A673 (cell line): ENCODE measurements at regions not wholly inside any gene's neighbourhood (a gene's known extent, or its start where the extent isn't known, plus 50 kb on each side); places are given as distances from the start of the nearest gene placed in this dataset.
"Not testable (repeated sequence)": the region's sequence is repeated elsewhere in the genome, so short reads cannot be mapped to it uniquely, and the experiment has no call there.

Experiments
- BruUV-seq: library from RNA; stranded (reverse); fragments of 400-500 nt; replicated peaks from 2 replicates; lab custom pipeline; 2021; lab: Mats Ljungman, UMichigan
- CTCF ChIA-PET: fragments of 300-600 bp; sonication (Branson Sonifier 250); formaldehyde crosslinking; loops from one replicate; lab custom pipeline; 2022; ENCODE audit warnings: antibody characterized with exemption; lab: Charles Lee
- POLR2A ChIA-PET: fragments of 300-600 bp; sonication (Branson Sonifier 250); formaldehyde crosslinking; loops from one replicate; lab custom pipeline; 2022; ENCODE audit warnings: antibody characterized with exemption; ENCODE audit not compliant: low non-redundant PET; lab: Charles Lee
- DNase-seq: peaks from one replicate; pipeline ENCODE4 v3.0.0-alpha.2; 2015; ENCODE audit warnings: low spot score
- H3K27ac ChIP-seq: fragments of 200-600 bp; sonication (generic); 2 replicates; pipeline ENCODE4 v1.5.1; 2016; ENCODE audit warnings: mixed run types, low read depth, mild to moderate bottlenecking, mixed read lengths, antibody characterized with exemption, low read length; ENCODE audit not compliant: poor library complexity, severe bottlenecking
- H3K27me3 ChIP-seq: fragments of 200-600 bp; sonication (generic); replicated peaks from 2 replicates; pipeline ENCODE4 v1.6.1; 2017; ENCODE audit warnings: mixed run types, low read depth, mild to moderate bottlenecking, mixed read lengths, antibody characterized with exemption, low read length; ENCODE audit not compliant: insufficient read depth, poor library complexity
- H3K36me3 ChIP-seq: fragments of 200-600 bp; sonication (generic); 2 replicates; pipeline ENCODE4 v1.6.1; 2016; ENCODE audit warnings: mixed run types, mild to moderate bottlenecking, mixed read lengths, antibody characterized with exemption, low read length; ENCODE audit not compliant: insufficient read depth, poor library complexity, severe bottlenecking
- H3K4me1 ChIP-seq: fragments of 200-600 bp; sonication (generic); 2 replicates; pipeline ENCODE4 v1.6.1; 2017; ENCODE audit warnings: mixed run types, mild to moderate bottlenecking, mixed read lengths, antibody characterized with exemption, low read length; ENCODE audit not compliant: insufficient read depth, poor library complexity, severe bottlenecking
- H3K4me3 ChIP-seq: fragments of 200-600 bp; sonication (generic); 2 replicates; pipeline ENCODE4 v1.5.1; 2016; ENCODE audit warnings: low read depth, mixed run types, mild to moderate bottlenecking, mixed read lengths, low read length; ENCODE audit not compliant: poor library complexity, severe bottlenecking
- H3K9me3 ChIP-seq: fragments of 200-600 bp; sonication (generic); 2 replicates; pipeline ENCODE4 v1.6.1; 2016; ENCODE audit warnings: mixed run types, low read depth, mild to moderate bottlenecking, mixed read lengths, antibody characterized with exemption, low read length; ENCODE audit not compliant: poor library complexity, severe bottlenecking
- EZH2 ChIP-seq: fragments of 200-600 bp; sonication (generic); IDR thresholded peaks from 2 replicates; pipeline ENCODE4 v1.6.1; 2017; ENCODE audit warnings: borderline replicate concordance, low read depth, mild to moderate bottlenecking, mixed read lengths, antibody characterized with exemption, low read length; ENCODE audit not compliant: poor library complexity, severe bottlenecking
- intact Hi-C: fragments of 100-400 bp; cut with micrococcal nuclease; formaldehyde crosslinking; loops from one replicate; pipeline ENCODE4 v1.10.0; 2022; ENCODE audit not compliant: unreplicated experiment
- TF ChIP-seq, protein P1 (sequence below): fragments of 300-800, 200-600 bp; sonication (generic); conservative IDR thresholded peaks from 2 replicates; pipeline ENCODE4 v1.5.1; 2017; ENCODE audit warnings: low read depth, mild to moderate bottlenecking, antibody characterized with exemption, low read length, moderate library complexity, mixed read lengths

DNA sequence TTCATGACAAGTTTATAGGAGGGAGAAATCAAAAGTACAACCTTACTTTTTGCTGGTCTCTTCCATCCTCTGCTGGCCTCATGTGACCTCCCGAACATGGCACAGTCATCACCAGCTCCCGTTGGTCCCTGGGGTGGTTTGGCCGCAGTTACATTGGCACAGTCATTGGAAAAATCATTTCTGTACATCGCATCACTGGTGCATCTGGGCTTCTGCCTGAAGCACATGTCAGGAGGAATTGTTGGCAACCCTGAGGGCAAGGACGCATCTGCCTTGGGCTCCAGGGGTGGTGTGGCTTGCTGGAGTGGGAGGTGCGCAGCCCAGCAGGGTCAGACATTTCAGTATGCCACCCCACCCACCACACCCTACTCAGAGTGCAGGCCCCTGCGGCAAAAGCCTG lies 162.9 kb upstream of the SLC24A3 start:
- no peaks in the 10 kb centered on the region for H3K27me3 ChIP-seq
- no TSS peak for BruUV-seq
- peaks cover 5% of the 10 kb centered on the region for H3K4me1 ChIP-seq
- intact Hi-C loops, result no loop called here
- ChIA-PET CTCF (no interaction called here), POLR2A (no interaction called here)
- no peak overlapping the region for H3K4me3 ChIP-seq
- no peaks in the 10 kb centered on the region for H3K9me3 ChIP-seq
- no peaks in the 10 kb centered on the region for H3K36me3 ChIP-seq
- TF ChIP-seq, protein P1, sequence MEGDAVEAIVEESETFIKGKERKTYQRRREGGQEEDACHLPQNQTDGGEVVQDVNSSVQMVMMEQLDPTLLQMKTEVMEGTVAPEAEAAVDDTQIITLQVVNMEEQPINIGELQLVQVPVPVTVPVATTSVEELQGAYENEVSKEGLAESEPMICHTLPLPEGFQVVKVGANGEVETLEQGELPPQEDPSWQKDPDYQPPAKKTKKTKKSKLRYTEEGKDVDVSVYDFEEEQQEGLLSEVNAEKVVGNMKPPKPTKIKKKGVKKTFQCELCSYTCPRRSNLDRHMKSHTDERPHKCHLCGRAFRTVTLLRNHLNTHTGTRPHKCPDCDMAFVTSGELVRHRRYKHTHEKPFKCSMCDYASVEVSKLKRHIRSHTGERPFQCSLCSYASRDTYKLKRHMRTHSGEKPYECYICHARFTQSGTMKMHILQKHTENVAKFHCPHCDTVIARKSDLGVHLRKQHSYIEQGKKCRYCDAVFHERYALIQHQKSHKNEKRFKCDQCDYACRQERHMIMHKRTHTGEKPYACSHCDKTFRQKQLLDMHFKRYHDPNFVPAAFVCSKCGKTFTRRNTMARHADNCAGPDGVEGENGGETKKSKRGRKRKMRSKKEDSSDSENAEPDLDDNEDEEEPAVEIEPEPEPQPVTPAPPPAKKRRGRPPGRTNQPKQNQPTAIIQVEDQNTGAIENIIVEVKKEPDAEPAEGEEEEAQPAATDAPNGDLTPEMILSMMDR, result no peak
- no peak for TF ChIP-seq EZH2
- H3K27ac ChIP-seq, result no peak overlapping the region
- no peak for DNase-seq

DNA sequence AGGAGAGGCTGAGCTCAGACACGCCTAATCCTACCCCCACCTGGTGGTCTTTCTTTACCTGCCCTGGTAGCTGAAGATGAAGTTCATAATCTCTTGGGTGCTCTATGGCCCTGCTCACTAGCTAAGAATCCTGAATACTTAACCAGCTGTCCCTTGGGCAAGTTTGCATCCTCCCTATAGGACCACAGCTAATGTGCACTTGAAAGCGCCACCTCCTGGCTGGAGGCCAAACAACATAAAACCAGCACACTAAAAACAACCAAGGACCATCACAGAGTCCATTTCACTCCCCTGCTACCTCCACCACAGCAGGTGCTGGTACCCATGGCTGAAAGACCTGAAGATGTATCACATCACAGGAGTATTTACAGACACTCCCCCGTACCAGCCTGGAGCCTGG lies 155.5 kb upstream of the SLC24A3 start:
- DNase-seq, result peak; percentile 49
- CTCF ChIA-PET, result no interaction called here

DNA sequence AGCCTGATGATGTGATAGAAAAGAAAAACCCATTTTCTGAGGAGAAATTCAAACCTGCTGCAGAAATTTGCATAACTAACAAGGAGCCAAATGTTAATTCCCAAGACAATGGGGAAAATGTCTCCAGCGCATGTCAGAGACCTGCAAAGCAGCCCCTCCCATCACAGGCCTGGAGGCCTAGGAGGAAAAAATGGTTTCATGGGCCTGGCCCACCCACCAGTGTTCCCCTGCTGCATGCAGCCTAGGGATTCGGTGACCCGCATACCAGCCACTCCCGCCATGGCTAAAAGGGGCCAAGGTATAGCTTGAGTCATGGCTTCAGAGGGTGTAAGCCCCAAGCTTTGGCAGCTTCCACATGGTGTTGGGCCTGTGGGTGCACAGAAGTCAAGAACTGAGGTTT lies 147.7 kb upstream of the SLC24A3 start:
- H3K9me3 ChIP-seq, POLR2A ChIA-PET, H3K4me1 ChIP-seq, BruUV-seq, intact Hi-C loops, H3K36me3 ChIP-seq, H3K4me3 ChIP-seq, CTCF ChIA-PET, H3K27me3 ChIP-seq, DNase-seq, H3K27ac ChIP-seq: not testable (repeated sequence)

More for the DNA sequence above, 155.5 kb upstream of the SLC24A3 start:
- TF ChIP-seq EZH2, result no peak
- TF ChIP-seq, protein P1, result peak; percentile 46
- Histone ChIP-seq H3K4me3 (no peak overlapping the region), H3K27ac (no peak overlapping the region), H3K4me1 (no peaks in the 10 kb centered on the region), H3K27me3 (peaks cover 5% of the 10 kb centered on the region), H3K36me3 (no peaks in the 10 kb centered on the region), H3K9me3 (no peaks in the 10 kb centered on the region)
- POLR2A ChIA-PET, result interaction anchor here (0.6 kb wide), 1 partner anchor 544 kb away, joined by 3 read pairs; no protein-coding TSS in a partner anchor
- intact Hi-C loops, result no loop called here
- no TSS peak for BruUV-seq

DNA sequence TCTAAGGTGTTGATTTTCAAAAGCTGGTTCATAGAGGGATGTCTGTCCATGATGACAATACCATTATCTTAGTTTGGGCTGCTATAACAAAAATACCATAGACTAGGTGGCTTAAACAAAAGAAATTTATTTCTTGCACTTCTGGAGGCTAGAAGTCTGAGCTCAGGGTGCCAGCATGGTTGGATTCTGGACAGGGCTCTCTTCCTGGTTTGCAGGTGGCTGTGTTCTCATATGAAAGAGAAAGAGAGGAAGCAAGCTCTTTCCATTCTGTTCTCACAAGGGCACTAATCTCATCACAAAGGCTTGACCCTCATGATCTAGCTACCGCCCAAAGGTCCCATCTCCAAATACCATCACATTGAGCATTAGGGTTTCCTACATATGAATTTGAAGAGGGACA lies 144.5 kb upstream of the SLC24A3 start:
- Histone ChIP-seq H3K4me1 (no peaks in the 10 kb centered on the region), H3K27ac (no peak overlapping the region), H3K4me3 (no peak overlapping the region), H3K9me3 (peaks cover 7% of the 10 kb centered on the region), H3K27me3 (no peaks in the 10 kb centered on the region), H3K36me3 (no peaks in the 10 kb centered on the region)
- no peak for DNase-seq
- no peak for TF ChIP-seq EZH2
- TF ChIP-seq, protein P1, result no peak
- intact Hi-C loops, result no loop called here
- POLR2A ChIA-PET, result no interaction called here
- CTCF ChIA-PET, result no interaction called here
- no TSS peak for BruUV-seq
